PC-3 (cell line): ENCODE measurements at regions not wholly inside any gene's neighbourhood (a gene's known extent, or its start where the extent isn't known, plus 50 kb on each side); places are given as distances from the start of the nearest gene placed in this dataset.

Experiments
- ATAC-seq: fragments of 200-7000 bp; cut with Tn5 transposase; 2 replicates; pipeline ENCODE4 v1.9.1; 2020; ENCODE audit warnings: mild to moderate bottlenecking, moderate library complexity
- BruUV-seq: library from RNA; stranded (reverse); fragments of 400-500 nt; replicated peaks from 2 replicates; lab custom pipeline; 2021; lab: Mats Ljungman, UMichigan
- CTCF ChIA-PET: fragments of 300-600 bp; sonication (Branson Sonifier 250); formaldehyde crosslinking; loops from one replicate; lab custom pipeline; 2022; ENCODE audit warnings: antibody characterized with exemption; lab: Charles Lee
- POLR2A ChIA-PET: fragments of 300-600 bp; sonication (Branson Sonifier 250); formaldehyde crosslinking; loops from one replicate; lab custom pipeline; 2022; ENCODE audit warnings: antibody characterized with exemption; ENCODE audit not compliant: unreplicated experiment; lab: Charles Lee
- DNase-seq: peaks from one replicate; pipeline ENCODE4 v3.0.0-alpha.2; 2015
- H2AFZ ChIP-seq: fragments of 300-600 bp; sonication (generic); 2 replicates; pipeline ENCODE4 v1.6.0; 2016; ENCODE audit warnings: antibody characterized with exemption, low read length
- H3F3A ChIP-seq: fragments of 300-600 bp; sonication (generic); one replicate; pipeline ENCODE4 v1.6.0; 2017; ENCODE audit warnings: antibody characterized with exemption, low read length, control low read depth, mild to moderate bottlenecking; ENCODE audit not compliant: unreplicated experiment
- H3K27ac ChIP-seq: fragments of 300-600 bp; sonication (generic); 2 replicates; pipeline ENCODE4 v1.5.1; 2016; ENCODE audit warnings: mild to moderate bottlenecking, low read length
- H3K27me3 ChIP-seq: fragments of 300-600 bp; sonication (generic); 2 replicates; pipeline ENCODE4 v1.6.1; 2016; ENCODE audit warnings: low read length, mixed read lengths
- H3K36me3 ChIP-seq: fragments of 300-600 bp; sonication (generic); 2 replicates; pipeline ENCODE4 v1.6.1; 2016; ENCODE audit warnings: low read depth, mixed run types, low read length, mixed read lengths
- H3K4me1 ChIP-seq: fragments of 300-600 bp; sonication (generic); 2 replicates; pipeline ENCODE4 v1.5.1; 2016; ENCODE audit warnings: low read length; ENCODE audit not compliant: insufficient read depth
- H3K4me2 ChIP-seq: fragments of 300-600 bp; sonication (generic); 2 replicates; pipeline ENCODE4 v1.6.0; 2016; ENCODE audit warnings: low read length
- H3K4me3 ChIP-seq: fragments of 300-600 bp; sonication (generic); 2 replicates; pipeline ENCODE4 v1.5.1; 2016; ENCODE audit warnings: mild to moderate bottlenecking, low read length, mixed read lengths
- H3K79me2 ChIP-seq: fragments of 300-600 bp; sonication (generic); 2 replicates; pipeline ENCODE4 v1.6.1; 2017; ENCODE audit warnings: low read length, mixed read lengths
- H3K9ac ChIP-seq: fragments of 300-600 bp; sonication (generic); 2 replicates; pipeline ENCODE4 v1.6.0; 2016; ENCODE audit warnings: mild to moderate bottlenecking, low read length
- H3K9me2 ChIP-seq: fragments of 300-600 bp; sonication (generic); replicated peaks from 2 replicates; pipeline ENCODE4 v1.6.1; 2016; ENCODE audit warnings: mixed run types, low read length, mixed read lengths
- H3K9me3 ChIP-seq: fragments of 300-600 bp; sonication (generic); 2 replicates; pipeline ENCODE4 v1.6.1; 2016; ENCODE audit warnings: low read length, mixed read lengths
- H4K20me1 ChIP-seq: fragments of 300-600 bp; sonication (generic); 2 replicates; pipeline ENCODE4 v1.6.1; 2016; ENCODE audit warnings: low read length, mixed read lengths
- CTCF ChIP-seq: fragments of 300-600 bp; sonication (generic); conservative IDR thresholded peaks from 2 replicates; pipeline ENCODE4 v1.5.1; 2017; ENCODE audit warnings: antibody characterized with exemption, low read depth, mild to moderate bottlenecking, low read length
- EZH2 ChIP-seq: fragments of 300-600 bp; sonication (generic); IDR thresholded peaks from one replicate; pipeline ENCODE4 v1.6.1; 2017; ENCODE audit warnings: antibody characterized with exemption, mild to moderate bottlenecking, low read length; ENCODE audit not compliant: unreplicated experiment
- EZH2phosphoT487 ChIP-seq: fragments of 300-600 bp; sonication (generic); IDR thresholded peaks from 2 replicates; pipeline ENCODE4 v1.6.1; 2018; ENCODE audit warnings: mild to moderate bottlenecking, antibody characterized with exemption, low read length, borderline replicate concordance
- intact Hi-C: fragments of 100-400 bp; cut with micrococcal nuclease; formaldehyde crosslinking; loops from 2 replicates; pipeline ENCODE4 v1.9.0; 2023

- no peak overlapping the region for H3K9ac ChIP-seq
- ChIA-PET CTCF (no interaction called here), POLR2A (no interaction called here)
- no peak overlapping the region for H2AFZ ChIP-seq
- no TSS peak for BruUV-seq
- H3K36me3 ChIP-seq = no peaks in the 10 kb centered on the region
- DNase-seq (no peak), ATAC-seq (no peak)
- H3K4me2 ChIP-seq = no peak overlapping the region
- H3K27ac ChIP-seq = no peak overlapping the region
- TF ChIP-seq EZH2phosphoT487 (no peak), CTCF (no peak)
- H3K27me3 ChIP-seq = no peaks in the 10 kb centered on the region
- H3K9me3 ChIP-seq = no peaks in the 10 kb centered on the region
- no peak overlapping the region for H3K4me3 ChIP-seq
- H4K20me1 ChIP-seq = no peaks in the 10 kb centered on the region
- H3K79me2 ChIP-seq = no peaks in the 10 kb centered on the region
- H3K4me1 ChIP-seq = peaks cover 12% of the 10 kb centered on the region
- no peaks in the 10 kb centered on the region for H3F3A ChIP-seq
- H3K9me2 ChIP-seq = no peaks in the 10 kb centered on the region
- intact Hi-C loops = no loop called here
These were observed 72.9 kb upstream of the SLC2A1 start for GRCh38 chr1:43031316-43032203.

- H3K9ac ChIP-seq = no peak overlapping the region
- POLR2A ChIA-PET = no interaction called here
- ATAC-seq = no peak
- TF ChIP-seq EZH2 (no peak), EZH2phosphoT487 (no peak), CTCF (no peak)
- no peaks in the 10 kb centered on the region for H3K9me3 ChIP-seq
- no peak overlapping the region for H2AFZ ChIP-seq
- CTCF ChIA-PET = no interaction called here
- no peaks in the 10 kb centered on the region for H3K9me2 ChIP-seq
- no TSS peak for BruUV-seq
- no peak overlapping the region for H3K4me2 ChIP-seq
- DNase-seq = no peak
- H3F3A ChIP-seq = no peaks in the 10 kb centered on the region
- H3K4me3 ChIP-seq = no peak overlapping the region
- H3K27me3 ChIP-seq = no peaks in the 10 kb centered on the region
- no peaks in the 10 kb centered on the region for H4K20me1 ChIP-seq
- no peaks in the 10 kb centered on the region for H3K36me3 ChIP-seq
- H3K4me1 ChIP-seq = peaks cover 13% of the 10 kb centered on the region
- intact Hi-C loops = no loop called here
- no peak overlapping the region for H3K27ac ChIP-seq
- no peaks in the 10 kb centered on the region for H3K79me2 ChIP-seq
These were observed 66.2 kb upstream of the SLC2A1 start for GRCh38 chr1:43024905-43025304.
